ENCODE measurements at regions not wholly inside any gene's neighbourhood (a gene's known extent, or its start where the extent isn't known, plus 50 kb on each side); places are given as distances from the start of the nearest gene placed in this dataset.

GRCh38 chr4:104344342-104344980 lies 150.2 kb downstream of the CXXC4 start:
- TF ChIP-seq, protein P1, sequence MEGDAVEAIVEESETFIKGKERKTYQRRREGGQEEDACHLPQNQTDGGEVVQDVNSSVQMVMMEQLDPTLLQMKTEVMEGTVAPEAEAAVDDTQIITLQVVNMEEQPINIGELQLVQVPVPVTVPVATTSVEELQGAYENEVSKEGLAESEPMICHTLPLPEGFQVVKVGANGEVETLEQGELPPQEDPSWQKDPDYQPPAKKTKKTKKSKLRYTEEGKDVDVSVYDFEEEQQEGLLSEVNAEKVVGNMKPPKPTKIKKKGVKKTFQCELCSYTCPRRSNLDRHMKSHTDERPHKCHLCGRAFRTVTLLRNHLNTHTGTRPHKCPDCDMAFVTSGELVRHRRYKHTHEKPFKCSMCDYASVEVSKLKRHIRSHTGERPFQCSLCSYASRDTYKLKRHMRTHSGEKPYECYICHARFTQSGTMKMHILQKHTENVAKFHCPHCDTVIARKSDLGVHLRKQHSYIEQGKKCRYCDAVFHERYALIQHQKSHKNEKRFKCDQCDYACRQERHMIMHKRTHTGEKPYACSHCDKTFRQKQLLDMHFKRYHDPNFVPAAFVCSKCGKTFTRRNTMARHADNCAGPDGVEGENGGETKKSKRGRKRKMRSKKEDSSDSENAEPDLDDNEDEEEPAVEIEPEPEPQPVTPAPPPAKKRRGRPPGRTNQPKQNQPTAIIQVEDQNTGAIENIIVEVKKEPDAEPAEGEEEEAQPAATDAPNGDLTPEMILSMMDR (conservative IDR thresholded peaks at IDR 0.05; ENCODE audit: low read length), result no peak
- no peak for TF ChIP-seq EZH2phosphoT487 (IDR thresholded peaks at IDR 0.05; ENCODE audit: borderline replicate concordance, low read depth, low read length)

Measured in OCI-LY7 (cell line).